SU-DHL-6 (cell line): ENCODE measurements at regions not wholly inside any gene's neighbourhood (a gene's known extent, or its start where the extent isn't known, plus 50 kb on each side); places are given as distances from the start of the nearest gene placed in this dataset.

Source experiments
- H2AFZ ChIP-seq: fragments of 200-600 bp; sonication (generic); 2 replicates; pipeline ENCODE4 v1.6.1; 2014; ENCODE audit warnings: low read depth, mild to moderate bottlenecking, moderate library complexity, mixed read lengths, antibody characterized with exemption, low read length; ENCODE audit not compliant: severe bottlenecking
- H3F3A ChIP-seq: fragments of 200-600 bp; shearing (Covaris generic); 2 replicates; pipeline ENCODE4 v1.6.0; 2016; ENCODE audit warnings: antibody characterized with exemption, mild to moderate bottlenecking; ENCODE audit not compliant: insufficient read depth
- H3K27ac ChIP-seq: fragments of 200-600 bp; sonication (generic); 2 replicates; pipeline ENCODE4 v1.5.1; 2016; ENCODE audit warnings: low read depth, mild to moderate bottlenecking, low read length, moderate library complexity, mixed read lengths
- H3K27me3 ChIP-seq: fragments of 200-600 bp; sonication (generic), shearing (Covaris generic); 2 replicates; pipeline ENCODE4 v1.6.0; 2014; ENCODE audit warnings: mild to moderate bottlenecking, low read length
- H3K36me3 ChIP-seq: fragments of 200-600 bp; sonication (generic); 2 replicates; pipeline ENCODE4 v1.6.1; 2014; ENCODE audit warnings: mild to moderate bottlenecking, low read length, mixed read lengths
- H3K4me2 ChIP-seq: fragments of 300-600, 200-600 bp; shearing (Covaris generic), sonication (generic); 2 replicates; pipeline ENCODE4 v1.6.0; 2014; ENCODE audit warnings: low read length, low read depth, mild to moderate bottlenecking; ENCODE audit not compliant: poor library complexity, severe bottlenecking
- H3K4me3 ChIP-seq: fragments of 200-600 bp; sonication (generic); 2 replicates; pipeline ENCODE4 v1.5.1; 2014; ENCODE audit warnings: antibody characterized with exemption, low read length, mild to moderate bottlenecking, mixed read lengths; ENCODE audit not compliant: insufficient read depth, poor library complexity, severe bottlenecking
- H3K79me2 ChIP-seq: fragments of 200-600 bp; sonication (generic); 2 replicates; pipeline ENCODE4 v1.6.1; 2014; ENCODE audit warnings: mild to moderate bottlenecking, low read length, moderate library complexity; ENCODE audit not compliant: insufficient read depth
- H3K9ac ChIP-seq: fragments of 200-600 bp; sonication (generic); 2 replicates; pipeline ENCODE4 v1.7.0; 2014; ENCODE audit warnings: mild to moderate bottlenecking, low read length
- H3K9me2 ChIP-seq: fragments of 200-600 bp; sonication (generic); replicated peaks from 2 replicates; pipeline ENCODE4 v1.6.1; 2014; ENCODE audit warnings: low read length; ENCODE audit not compliant: insufficient read depth
- H3K9me3 ChIP-seq: fragments of 200-600 bp; sonication (generic); 2 replicates; pipeline ENCODE4 v1.6.1; 2014; ENCODE audit warnings: low read length, mixed read lengths; ENCODE audit not compliant: insufficient read depth
- H4K20me1 ChIP-seq: fragments of 200-600 bp; sonication (generic); 2 replicates; pipeline ENCODE4 v1.6.1; 2014; ENCODE audit warnings: low read depth, mild to moderate bottlenecking, antibody characterized with exemption, low read length, moderate library complexity, mixed read lengths
- CTCF ChIP-seq: fragments of 200-600 bp; sonication (generic); IDR thresholded peaks from one replicate; pipeline ENCODE4 v1.5.1; 2017; ENCODE audit warnings: antibody characterized with exemption, mild to moderate bottlenecking, low read length, moderate library complexity; ENCODE audit not compliant: insufficient read depth, poor library complexity, severe bottlenecking
- EZH2phosphoT487 ChIP-seq: fragments of 200-600 bp; sonication (generic), shearing (Covaris generic); conservative IDR thresholded peaks from 2 replicates; pipeline ENCODE4 v1.6.1; 2018; ENCODE audit warnings: mild to moderate bottlenecking, antibody characterized with exemption, low read length, moderate library complexity, mixed read lengths

- Histone ChIP-seq H3K4me3 (no peak overlapping the region), H4K20me1 (no peaks in the 10 kb centered on the region), H3K27me3 (no peaks in the 10 kb centered on the region), H3K9me3 (no peaks in the 10 kb centered on the region), H3K36me3 (no peaks in the 10 kb centered on the region), H3K4me2 (no peak overlapping the region), H2AFZ (no peak overlapping the region), H3K27ac (no peak overlapping the region), H3K79me2 (no peaks in the 10 kb centered on the region), H3K9me2 (no peaks in the 10 kb centered on the region), H3F3A (no peaks in the 10 kb centered on the region), H3K9ac (no peak overlapping the region)
- no peak for TF ChIP-seq EZH2phosphoT487
- TF ChIP-seq CTCF: no peak
Observed at GRCh38 chr2:31654241-31654640, 73.5 kb upstream of the SRD5A2 start.

- Histone ChIP-seq H4K20me1 (no peaks in the 10 kb centered on the region), H3K9me3 (no peaks in the 10 kb centered on the region), H3K4me3 (no peak overlapping the region), H3K4me2 (no peak overlapping the region), H3K27me3 (no peaks in the 10 kb centered on the region), H3K27ac (no peak overlapping the region), H3K9ac (no peak overlapping the region), H3K36me3 (no peaks in the 10 kb centered on the region), H3F3A (no peaks in the 10 kb centered on the region), H2AFZ (no peak overlapping the region), H3K9me2 (no peaks in the 10 kb centered on the region), H3K79me2 (no peaks in the 10 kb centered on the region)
- no peak for TF ChIP-seq CTCF
- TF ChIP-seq EZH2phosphoT487: no peak
Observed at GRCh38 chr2:31651736-31652135, 71.0 kb upstream of the SRD5A2 start.

GRCh38 chr2:31651267-31651666 is 70.5 kb upstream of the SRD5A2 start:
- TF ChIP-seq CTCF: no peak
- TF ChIP-seq EZH2phosphoT487: no peak
- Histone ChIP-seq H3K27ac (no peak overlapping the region), H4K20me1 (no peaks in the 10 kb centered on the region), H3K9ac (no peak overlapping the region), H3K27me3 (no peaks in the 10 kb centered on the region), H3K79me2 (no peaks in the 10 kb centered on the region), H3K9me3 (no peaks in the 10 kb centered on the region), H3K4me3 (no peak overlapping the region), H3F3A (no peaks in the 10 kb centered on the region), H3K36me3 (no peaks in the 10 kb centered on the region), H2AFZ (no peak overlapping the region), H3K4me2 (no peak overlapping the region), H3K9me2 (no peaks in the 10 kb centered on the region)

- no peak overlapping the region for H3K4me3 ChIP-seq
- H3K9ac ChIP-seq: no peak overlapping the region
- no peak overlapping the region for H3K4me2 ChIP-seq
- H3K27ac ChIP-seq: no peak overlapping the region
- H3F3A ChIP-seq: no peaks in the 10 kb centered on the region
- H3K9me3 ChIP-seq: no peaks in the 10 kb centered on the region
- H3K79me2 ChIP-seq: no peaks in the 10 kb centered on the region
- TF ChIP-seq EZH2phosphoT487: no peak
- TF ChIP-seq CTCF: no peak
- H4K20me1 ChIP-seq: no peaks in the 10 kb centered on the region
- H3K36me3 ChIP-seq: no peaks in the 10 kb centered on the region
- H3K9me2 ChIP-seq: no peaks in the 10 kb centered on the region
- no peaks in the 10 kb centered on the region for H3K27me3 ChIP-seq
- H2AFZ ChIP-seq: no peak overlapping the region
Observed at GRCh38 chr2:31644551-31644950, 63.8 kb upstream of the SRD5A2 start.
